Aorta (tissue), 5 donors: ENCODE measurements at regions not wholly inside any gene's neighbourhood (a gene's known extent, or its start where the extent isn't known, plus 50 kb on each side); places are given as distances from the start of the nearest gene placed in this dataset.
A peak's percentile ranks its signal among the peaks of the same experiment; 100 is the strongest.

ENCODE experiments used
- ATAC-seq: fragments of 200-7000 bp; cut with Tn5 transposase; one replicate; pipeline ENCODE4 v1.9.1; 2022; ENCODE audit warnings: moderate library complexity; ENCODE audit not compliant: low FRiP score
- DNase-seq, 2 donors: peaks; one replicate each; pipeline ENCODE4 v3.0.0-alpha.2; 2020
- H3K27ac ChIP-seq, 2 donors: one replicate each; pipeline ENCODE4 v1.5.1; 2013; ENCODE audit warnings: low read length in 2 of 2, mild to moderate bottlenecking in 2 of 2, moderate library complexity in 2 of 2, control low read depth in 1 of 2, inconsistent platforms in 1 of 2, low read depth in 1 of 2
- H3K27me3 ChIP-seq, 2 donors: one replicate each; pipeline ENCODE4 v1.6.1; 2013; ENCODE audit warnings: control low read depth in 1 of 2, low read length in 1 of 2, mild to moderate bottlenecking in 1 of 2, moderate library complexity in 1 of 2; ENCODE audit not compliant: insufficient read depth in 2 of 2, control insufficient read depth in 1 of 2
- H3K36me3 ChIP-seq, 2 donors: one replicate each; pipeline ENCODE4 v1.6.1; 2013; ENCODE audit warnings: control low read depth in 1 of 2, low read length in 1 of 2, mild to moderate bottlenecking in 1 of 2; ENCODE audit not compliant: insufficient read depth in 2 of 2, control insufficient read depth in 1 of 2
- H3K4me1 ChIP-seq, 2 donors: one replicate each; pipeline ENCODE4 v1.6.1; 2013; ENCODE audit warnings: low read length in 2 of 2, control low read depth in 1 of 2, mild to moderate bottlenecking in 1 of 2, moderate library complexity in 1 of 2; ENCODE audit not compliant: insufficient read depth in 2 of 2, control insufficient read depth in 1 of 2
- H3K4me3 ChIP-seq, 2 donors: one replicate each; pipeline ENCODE4 v1.5.1; 2013; ENCODE audit warnings: low read length in 2 of 2, control low read depth in 1 of 2, mild to moderate bottlenecking in 1 of 2
- H3K9me3 ChIP-seq: one replicate; pipeline ENCODE4 v1.6.1; 2013; ENCODE audit warnings: mild to moderate bottlenecking, low read length; ENCODE audit not compliant: control insufficient read depth
- WGBS, 2 donors: extraction: QIAGEN DNeasy Blood & Tissue Kit; methylation state at CpG; one replicate each; pipeline ENCODE4 v1.1.7; 2013; 5-methylcytosine and 5-hydroxymethylcytosine counted together
- intact Hi-C, 2 donors: fragments of 100-400 bp; cut with DNase I; formaldehyde crosslinking; loops; one replicate each; pipeline versions ENCODE4 v1.14.2 to v1.15.0; 2022
- donor health status: healthy with polysubstance abuse.
- donor health status: Bipolar disorder and iron deficiency.
- donor health status: DM: no; HTN: no; CAD: no.
- donor health status: DM: no; HTN: no; CAD: no.
- donor health status: DM: yes; HTN: yes; CAD: no.

DNA sequence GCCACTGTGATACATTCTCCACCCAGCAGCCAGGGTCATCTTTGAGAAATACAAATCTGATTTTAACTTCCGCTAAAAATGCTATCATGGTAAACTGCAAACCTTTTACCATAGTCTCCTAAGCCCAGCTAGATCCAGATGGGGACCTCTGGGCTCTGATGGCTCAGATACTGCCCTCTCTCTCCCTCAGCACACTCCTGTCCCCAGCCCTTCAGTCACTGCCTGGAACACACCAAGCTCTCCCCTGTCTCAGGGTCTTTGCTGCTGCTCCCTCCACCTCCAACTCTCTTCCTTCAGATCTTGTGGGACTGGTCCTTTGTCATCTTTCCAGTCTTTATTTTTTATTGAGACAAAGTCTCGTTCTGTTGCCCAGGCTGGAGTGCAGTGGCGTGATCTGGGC lies 65.1 kb downstream of the SPRY4 start:
- Histone ChIP-seq H3K4me3 (no peak overlapping the region), H3K4me1 (no peaks in the 10 kb centered on the region), H3K36me3 (no peaks in the 10 kb centered on the region), H3K27ac (no peak overlapping the region), H3K9me3 (peaks cover 1% of the 10 kb centered on the region), H3K27me3 (no peaks in the 10 kb centered on the region)
- intact Hi-C loops = no loop called here
- DNase-seq (no peak), ATAC-seq (no peak)
- WGBS, 2 donors = 94% methylated on average over 3 of the region's 3 CpGs

DNA sequence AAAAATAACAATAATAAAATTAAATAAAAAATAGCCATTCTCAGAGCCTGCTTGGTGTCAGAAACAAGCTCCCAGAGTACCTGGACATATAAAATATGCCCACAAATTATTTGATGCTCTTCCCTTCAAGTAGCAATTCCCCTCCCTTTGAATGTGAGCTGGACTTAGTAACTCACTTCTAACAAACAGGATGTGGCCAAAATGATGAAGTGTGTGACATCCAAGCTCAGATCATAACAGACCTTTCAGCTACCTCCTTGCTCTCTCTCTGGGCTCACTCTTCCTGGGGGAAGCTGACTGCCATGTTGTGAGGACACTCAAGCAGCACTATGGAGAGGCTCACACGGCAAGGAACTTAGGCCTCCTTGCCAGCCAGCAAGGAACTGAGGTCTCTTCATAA lies 69.0 kb downstream of the SPRY4 start:
- Histone ChIP-seq H3K4me3 (no peak overlapping the region), H3K4me1 (no peaks in the 10 kb centered on the region), H3K27ac (no peak overlapping the region), H3K36me3 (no peaks in the 10 kb centered on the region), H3K9me3 (peaks cover 1% of the 10 kb centered on the region), H3K27me3 (no peaks in the 10 kb centered on the region)
- no peak for ATAC-seq
- no peak for DNase-seq
- intact Hi-C loops = no loop called here
- WGBS, 2 donors = 95 to 100% methylated on average over 1 of the region's 1 CpG

DNA sequence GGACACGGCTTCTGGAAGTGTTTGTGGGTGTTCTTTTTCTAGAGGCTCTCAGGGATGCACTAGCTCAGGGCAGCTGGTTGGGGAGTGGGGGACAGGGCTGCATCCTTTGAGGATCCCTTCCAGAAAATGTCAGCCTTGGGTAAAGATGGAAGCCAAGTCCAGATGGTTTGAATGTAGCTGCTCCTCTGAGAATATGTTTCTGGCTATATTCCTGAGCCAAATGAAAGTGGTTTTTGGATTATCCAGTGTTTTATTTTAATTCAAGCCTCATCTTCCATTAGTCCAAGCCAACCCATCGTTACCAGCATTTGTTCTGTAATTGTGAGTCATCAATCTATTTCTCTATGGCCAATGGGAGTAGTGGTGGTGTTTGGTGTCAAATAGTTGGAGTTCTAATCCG lies 70.4 kb downstream of the SPRY4 start:
- no peak overlapping the region for H3K27ac ChIP-seq
- no peak for DNase-seq
- WGBS, 2 donors = 74 to 77% methylated on average over 3 of the region's 3 CpGs
- no peaks in the 10 kb centered on the region for H3K36me3 ChIP-seq
- H3K4me3 ChIP-seq = no peak overlapping the region
- peaks cover 1% of the 10 kb centered on the region for H3K9me3 ChIP-seq
- no peaks in the 10 kb centered on the region for H3K4me1 ChIP-seq
- H3K27me3 ChIP-seq = no peaks in the 10 kb centered on the region
- intact Hi-C loops = no loop called here
- no peak for ATAC-seq

- intact Hi-C loops = no loop called here
- ATAC-seq (no peak), DNase-seq (no peak)
- Histone ChIP-seq H3K27ac (no peak overlapping the region), H3K9me3 (peaks cover 1% of the 10 kb centered on the region), H3K4me1 (no peaks in the 10 kb centered on the region), H3K4me3 (no peak overlapping the region), H3K27me3 (no peaks in the 10 kb centered on the region), H3K36me3 (no peaks in the 10 kb centered on the region)
- 80 to 82% methylated on average over 10 of the region's 10 CpGs for WGBS, 2 donors
Observed at GRCh38 chr5:142253938-142254337, 70.9 kb downstream of the SPRY4 start.

DNA sequence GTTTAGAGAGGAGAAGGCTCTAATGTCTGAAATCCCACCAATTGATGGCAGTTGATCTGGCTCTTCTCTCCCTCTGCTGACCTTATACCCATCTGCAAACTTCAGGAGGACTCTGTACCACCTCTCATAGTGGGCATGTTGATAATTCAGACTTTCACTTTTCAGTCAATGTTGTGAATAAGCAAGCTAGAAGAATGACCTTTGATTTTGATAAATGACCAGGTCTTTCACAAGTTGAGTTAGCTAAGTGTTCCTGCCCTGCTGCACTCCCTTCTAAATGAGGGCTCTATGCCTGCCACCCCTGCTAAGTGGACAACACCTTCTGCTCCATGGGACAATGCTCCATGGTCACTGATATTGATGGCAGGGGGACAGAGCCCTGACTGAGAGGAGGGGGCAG lies 74.7 kb downstream of the SPRY4 start:
- no peak for DNase-seq
- peak overlapping the region; percentile 58 to 93 for H3K27ac ChIP-seq
- H3K4me3 ChIP-seq = no peak overlapping the region
- H3K4me1 ChIP-seq = peaks cover 2 to 9% of the 10 kb centered on the region in 2 donors
- H3K27me3 ChIP-seq = no peaks in the 10 kb centered on the region
- intact Hi-C loops = no loop called here
- H3K36me3 ChIP-seq = no peaks in the 10 kb centered on the region
- no peak for ATAC-seq
- no peaks in the 10 kb centered on the region for H3K9me3 ChIP-seq

DNA sequence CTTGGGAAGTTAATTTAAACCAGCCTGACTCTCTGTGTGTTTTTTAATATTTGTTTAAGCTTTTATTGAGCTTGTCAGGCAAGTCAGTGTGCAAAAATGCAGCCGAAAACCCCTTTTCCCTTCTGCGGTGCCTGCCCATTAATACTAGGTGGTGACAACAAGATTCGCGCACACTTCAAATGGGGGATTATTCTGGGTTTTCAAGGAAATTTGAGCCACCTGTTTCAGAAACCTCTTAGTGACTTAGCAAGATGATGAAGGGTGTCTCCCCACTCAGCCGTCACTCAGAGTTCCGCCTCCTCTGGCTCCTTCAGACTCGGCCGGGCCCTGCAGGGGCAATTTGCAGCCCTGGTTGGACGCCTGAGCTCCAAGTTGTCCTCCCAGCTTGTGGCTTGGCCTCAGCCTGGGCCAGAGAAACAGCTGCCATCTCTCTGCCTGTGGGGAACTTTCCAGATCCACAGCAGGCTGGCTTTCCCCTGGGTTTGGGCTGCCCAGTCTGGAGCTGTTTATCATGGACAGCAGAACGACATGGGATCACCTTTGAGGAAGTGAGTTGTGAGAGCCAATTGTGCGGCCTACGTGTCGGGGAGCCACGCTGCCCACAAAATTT lies 75.9 kb downstream of the SPRY4 start:
- intact Hi-C loops = loop anchor here in 1 of 2 donors (1.0 to 2.0 kb wide), 3 partner anchors 48 to 108 kb away; partner anchors contain the start of gene SPRY4
- Histone ChIP-seq H3K9me3 (no peaks in the 10 kb centered on the region), H3K36me3 (no peaks in the 10 kb centered on the region), H3K4me3 (no peak overlapping the region), H3K27ac (peak overlapping the region; percentile 58 to 93), H3K27me3 (no peaks in the 10 kb centered on the region), H3K4me1 (peaks cover 2 to 9% of the 10 kb centered on the region in 2 donors)
- ATAC-seq (peak; percentile 70), DNase-seq (peak; percentile 81 to 86)
- 3 to 6% methylated on average over 14 of the region's 14 CpGs for WGBS, 2 donors

GRCh38 chr5:142246258-142246657 lies 78.6 kb downstream of the SPRY4 start:
- Histone ChIP-seq H3K27ac (peak overlapping the region; percentile 87 to 94), H3K4me1 (peaks cover 2 to 9% of the 10 kb centered on the region in 2 donors), H3K9me3 (no peaks in the 10 kb centered on the region), H3K4me3 (no peak overlapping the region), H3K36me3 (no peaks in the 10 kb centered on the region), H3K27me3 (no peaks in the 10 kb centered on the region)
- 10 to 13% methylated on average over 9 of the region's 9 CpGs for WGBS, 2 donors
- ATAC-seq (peak; percentile 82), DNase-seq (peak; percentile 83 to 88)
- intact Hi-C loops = loop anchor here in 1 of 2 donors (2.0 kb wide), 1 partner anchor 53 kb away; no protein-coding TSS in a partner anchor

DNA sequence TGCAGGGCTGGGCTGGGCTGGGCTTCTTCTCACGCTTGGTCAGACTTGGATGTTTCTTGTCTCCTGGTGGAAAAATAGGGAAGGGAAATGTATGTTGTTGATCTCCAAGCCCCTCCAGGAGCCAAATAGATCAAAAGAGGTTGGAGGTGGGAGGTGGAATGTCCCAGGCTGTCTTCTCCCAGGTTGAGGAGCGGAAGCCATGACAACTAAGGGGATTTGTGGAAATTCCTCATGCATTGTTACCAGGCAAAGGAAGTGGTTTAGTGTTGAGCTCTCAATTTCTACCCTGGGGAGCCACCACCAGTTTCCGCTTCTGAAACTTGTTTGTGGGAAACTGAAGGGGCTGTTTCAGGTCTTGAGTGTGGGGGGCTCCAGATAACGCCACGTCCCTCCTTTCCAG lies 79.0 kb downstream of the SPRY4 start:
- no peak for ATAC-seq
- H3K9me3 ChIP-seq = no peaks in the 10 kb centered on the region
- 7 to 10% methylated on average over 5 of the region's 5 CpGs for WGBS, 2 donors
- peak overlapping the region; percentile 73 to 87 for H3K27ac ChIP-seq
- intact Hi-C loops = loop anchor here in 1 of 2 donors (2.0 kb wide), 2 partner anchors 29 to 53 kb away; no protein-coding TSS in a partner anchor
- H3K4me3 ChIP-seq = no peak overlapping the region
- H3K36me3 ChIP-seq = no peaks in the 10 kb centered on the region
- DNase-seq = no peak
- H3K4me1 ChIP-seq = peaks cover 2 to 9% of the 10 kb centered on the region in 2 donors
- no peaks in the 10 kb centered on the region for H3K27me3 ChIP-seq

GRCh38 chr5:142244440-142244839 lies 80.4 kb downstream of the SPRY4 start:
- 98 to 100% methylated on average over 1 of the region's 1 CpG for WGBS, 2 donors
- DNase-seq = no peak
- Histone ChIP-seq H3K36me3 (no peaks in the 10 kb centered on the region), H3K27ac (peak overlapping the region in 1 of 2 donors; percentile 66), H3K27me3 (no peaks in the 10 kb centered on the region), H3K9me3 (no peaks in the 10 kb centered on the region), H3K4me1 (peaks cover 2 to 9% of the 10 kb centered on the region in 2 donors), H3K4me3 (no peak overlapping the region)
- ATAC-seq = no peak
- intact Hi-C loops = loop anchor here in 1 of 2 donors (2.0 kb wide), 1 partner anchor 28 kb away; no protein-coding TSS in a partner anchor
